ENCODE measurements at regions not wholly inside any gene's neighbourhood (a gene's known extent, or its start where the extent isn't known, plus 50 kb on each side); places are given as distances from the start of the nearest gene placed in this dataset.
A peak's percentile ranks its signal among the peaks of the same experiment; 100 is the strongest.

DNA sequence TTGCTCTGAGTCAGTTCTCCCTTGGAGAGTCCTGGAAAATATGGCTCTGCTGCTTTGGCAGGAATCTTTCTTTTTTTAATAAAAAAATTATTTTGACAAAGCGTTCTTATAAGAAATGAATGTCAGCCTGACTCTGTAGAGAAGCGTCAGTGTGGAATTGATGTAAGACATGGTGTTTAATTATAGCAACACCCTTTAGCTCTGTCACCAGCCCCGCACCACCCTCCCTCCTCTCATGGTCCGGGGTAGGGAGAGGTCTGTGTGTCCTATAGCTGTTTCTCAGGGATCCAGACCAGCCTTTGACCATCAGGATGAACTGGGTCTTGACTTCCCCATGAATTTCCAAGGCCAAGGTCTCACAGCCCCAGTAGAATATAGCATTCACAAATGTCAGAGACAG, 120.6 kb downstream of the CHST1 start:
- peaks cover 41% of the 10 kb centered on the region for H3K27me3 Mint-ChIP-seq (ENCODE audit: low read depth)

DNA sequence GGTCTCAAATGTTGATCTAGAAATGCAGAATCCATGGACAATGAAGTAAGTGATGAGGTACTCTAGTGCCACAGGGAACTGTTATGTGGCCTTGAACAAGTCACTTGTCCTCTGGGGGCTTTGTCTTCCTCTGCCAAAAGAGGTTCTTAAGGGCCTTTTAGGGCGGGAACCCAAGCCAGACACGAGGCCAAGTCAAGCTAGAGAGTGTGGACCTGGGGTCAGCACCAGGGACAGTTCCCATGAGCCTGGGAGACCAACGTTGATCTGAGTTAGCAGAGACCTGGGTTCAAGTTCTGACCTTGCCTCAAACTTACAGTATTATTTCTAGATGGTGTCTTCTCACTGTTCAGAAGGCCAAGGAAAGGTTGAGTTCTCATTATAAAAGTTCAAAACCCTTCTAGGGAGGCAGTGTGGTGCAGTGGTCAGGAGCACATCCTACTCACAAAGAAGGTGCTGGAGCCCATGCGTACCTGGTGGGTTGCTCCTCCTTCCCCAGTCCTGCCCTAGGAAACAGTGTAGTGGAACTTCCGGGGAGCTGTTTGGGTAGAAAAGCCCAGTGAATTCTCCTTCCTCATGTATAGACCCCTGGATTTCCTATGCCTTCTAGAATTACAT, 121.5 kb downstream of the CHST1 start:
- H3K36me3 Mint-ChIP-seq (ENCODE audit: low read depth), result no peaks in the 10 kb centered on the region
- no peak overlapping the region for H3K4me3 Mint-ChIP-seq
- peak; percentile 26 for DNase-seq (ENCODE audit: low read depth, low spot score)
- no peaks in the 10 kb centered on the region for H3K4me1 Mint-ChIP-seq
- no peaks in the 10 kb centered on the region for H3K9me3 Mint-ChIP-seq
- TF ChIP-seq, protein P1, sequence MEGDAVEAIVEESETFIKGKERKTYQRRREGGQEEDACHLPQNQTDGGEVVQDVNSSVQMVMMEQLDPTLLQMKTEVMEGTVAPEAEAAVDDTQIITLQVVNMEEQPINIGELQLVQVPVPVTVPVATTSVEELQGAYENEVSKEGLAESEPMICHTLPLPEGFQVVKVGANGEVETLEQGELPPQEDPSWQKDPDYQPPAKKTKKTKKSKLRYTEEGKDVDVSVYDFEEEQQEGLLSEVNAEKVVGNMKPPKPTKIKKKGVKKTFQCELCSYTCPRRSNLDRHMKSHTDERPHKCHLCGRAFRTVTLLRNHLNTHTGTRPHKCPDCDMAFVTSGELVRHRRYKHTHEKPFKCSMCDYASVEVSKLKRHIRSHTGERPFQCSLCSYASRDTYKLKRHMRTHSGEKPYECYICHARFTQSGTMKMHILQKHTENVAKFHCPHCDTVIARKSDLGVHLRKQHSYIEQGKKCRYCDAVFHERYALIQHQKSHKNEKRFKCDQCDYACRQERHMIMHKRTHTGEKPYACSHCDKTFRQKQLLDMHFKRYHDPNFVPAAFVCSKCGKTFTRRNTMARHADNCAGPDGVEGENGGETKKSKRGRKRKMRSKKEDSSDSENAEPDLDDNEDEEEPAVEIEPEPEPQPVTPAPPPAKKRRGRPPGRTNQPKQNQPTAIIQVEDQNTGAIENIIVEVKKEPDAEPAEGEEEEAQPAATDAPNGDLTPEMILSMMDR (conservative IDR thresholded peaks at IDR 0.05), result no peak
- peaks cover 47% of the 10 kb centered on the region for H3K27me3 Mint-ChIP-seq (ENCODE audit: low read depth)
- H3K27ac Mint-ChIP-seq (ENCODE audit: unreplicated experiment), result no peak overlapping the region

More for the DNA sequence above, 120.6 kb downstream of the CHST1 start:
- H3K9me3 Mint-ChIP-seq, result no peaks in the 10 kb centered on the region
- H3K4me1 Mint-ChIP-seq, result no peaks in the 10 kb centered on the region
- no peak overlapping the region for H3K27ac Mint-ChIP-seq (ENCODE audit: unreplicated experiment)
- TF ChIP-seq, protein P1 (conservative IDR thresholded peaks at IDR 0.05), result no peak
- DNase-seq (ENCODE audit: low read depth, low spot score), result no peak
- no peaks in the 10 kb centered on the region for H3K36me3 Mint-ChIP-seq (ENCODE audit: low read depth)
- H3K4me3 Mint-ChIP-seq, result no peak overlapping the region

GRCh38 chr11:45543081-45543480, 122.3 kb downstream of the CHST1 start:
- Mint-ChIP-seq H3K9me3 (no peaks in the 10 kb centered on the region), H3K27me3 (ENCODE audit: low read depth) (peaks cover 51% of the 10 kb centered on the region), H3K4me1 (no peaks in the 10 kb centered on the region), H3K4me3 (no peak overlapping the region), H3K27ac (ENCODE audit: unreplicated experiment) (no peak overlapping the region), H3K36me3 (ENCODE audit: low read depth) (no peaks in the 10 kb centered on the region)
- TF ChIP-seq, protein P1 (conservative IDR thresholded peaks at IDR 0.05), result no peak
- no peak for DNase-seq (ENCODE audit: low read depth, low spot score)

DNA sequence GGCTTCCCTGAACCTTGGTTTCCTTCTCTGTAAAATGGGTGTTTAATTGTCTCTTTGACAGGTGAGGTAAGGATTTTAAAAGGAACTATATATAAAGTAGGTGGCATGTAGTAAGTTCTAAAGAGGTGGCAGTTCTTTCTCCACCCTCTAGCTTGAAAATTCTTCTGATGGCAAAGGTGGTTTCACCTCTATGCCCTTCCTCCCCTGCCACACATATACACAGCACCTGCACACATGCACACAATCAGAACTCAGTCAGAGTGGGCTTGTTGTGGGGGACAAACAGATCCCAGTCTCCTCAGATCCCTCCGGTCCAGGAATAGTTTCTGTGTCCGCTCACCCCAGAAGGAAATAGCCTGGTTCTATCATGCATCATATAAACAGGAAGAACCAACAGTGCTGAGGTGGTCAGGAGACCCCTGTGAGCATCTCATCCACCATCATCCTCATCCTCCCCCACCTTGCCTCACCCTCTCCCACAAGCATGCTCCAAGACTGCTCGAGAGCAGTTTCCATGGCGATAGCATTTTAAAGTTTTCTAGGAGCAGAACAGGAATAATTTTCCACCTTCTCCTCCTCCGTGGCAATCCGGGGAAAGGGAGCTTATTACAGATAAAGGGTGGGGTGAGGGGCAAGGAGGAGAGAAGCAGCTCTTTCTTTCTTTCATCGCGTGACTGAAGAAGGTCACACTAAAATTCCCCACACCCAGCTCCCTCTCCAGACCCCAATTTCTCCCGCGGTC, 123.6 kb downstream of the CHST1 start:
- Mint-ChIP-seq H3K27ac (ENCODE audit: unreplicated experiment) (no peak overlapping the region), H3K9me3 (no peaks in the 10 kb centered on the region), H3K27me3 (ENCODE audit: low read depth) (peaks cover 54% of the 10 kb centered on the region), H3K4me3 (no peak overlapping the region), H3K36me3 (ENCODE audit: low read depth) (no peaks in the 10 kb centered on the region), H3K4me1 (no peaks in the 10 kb centered on the region)
- TF ChIP-seq, protein P1 (conservative IDR thresholded peaks at IDR 0.05), result no peak
- no peak for DNase-seq (ENCODE audit: low read depth, low spot score)

- no peak overlapping the region for H3K27ac Mint-ChIP-seq (ENCODE audit: unreplicated experiment)
- TF ChIP-seq, protein P1 (conservative IDR thresholded peaks at IDR 0.05), result no peak
- H3K9me3 Mint-ChIP-seq, result no peaks in the 10 kb centered on the region
- DNase-seq (ENCODE audit: low read depth, low spot score), result no peak
- no peaks in the 10 kb centered on the region for H3K36me3 Mint-ChIP-seq (ENCODE audit: low read depth)
- H3K4me1 Mint-ChIP-seq, result no peaks in the 10 kb centered on the region
- no peak overlapping the region for H3K4me3 Mint-ChIP-seq
- H3K27me3 Mint-ChIP-seq (ENCODE audit: low read depth), result peaks cover 56% of the 10 kb centered on the region
These were observed 126.5 kb downstream of the CHST1 start for GRCh38 chr11:45538939-45539338.
